NCI-H2107 treated with DMSO at 0.1 percent for 48 hours (cell line): ENCODE measurements at regions not wholly inside any gene's neighbourhood (a gene's known extent, or its start where the extent isn't known, plus 50 kb on each side); places are given as distances from the start of the nearest gene placed in this dataset.
"Not testable (repeated sequence)": the region's sequence is repeated elsewhere in the genome, so short reads cannot be mapped to it uniquely, and the experiment has no call there.

Experiments used
- DNase-seq: peaks from one replicate; lab custom pipeline; 2025; ENCODE audit not compliant: unreplicated experiment; lab: John Stamatoyannopoulos, UW

DNA sequence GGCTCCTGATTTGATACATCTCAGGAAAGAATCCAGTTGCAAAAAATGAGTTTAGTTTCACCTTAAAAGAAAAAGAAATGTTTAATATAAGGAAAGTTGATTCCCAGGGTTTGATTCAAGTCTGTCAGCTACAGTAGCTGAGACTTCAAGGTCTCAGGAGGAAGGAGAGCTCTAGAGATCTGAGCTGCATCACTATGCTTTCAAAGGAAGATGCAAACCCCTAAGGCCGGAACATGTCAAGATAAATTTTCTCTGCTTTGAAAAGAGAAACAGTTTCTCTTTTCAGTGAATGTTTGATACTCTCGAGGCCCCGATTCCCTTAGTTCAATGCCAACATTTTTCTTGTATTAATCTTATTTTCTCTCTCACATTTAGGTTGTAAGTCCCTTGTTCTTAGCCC, 128.6 kb downstream of the RGPD3 start:
- no peak for DNase-seq

DNA sequence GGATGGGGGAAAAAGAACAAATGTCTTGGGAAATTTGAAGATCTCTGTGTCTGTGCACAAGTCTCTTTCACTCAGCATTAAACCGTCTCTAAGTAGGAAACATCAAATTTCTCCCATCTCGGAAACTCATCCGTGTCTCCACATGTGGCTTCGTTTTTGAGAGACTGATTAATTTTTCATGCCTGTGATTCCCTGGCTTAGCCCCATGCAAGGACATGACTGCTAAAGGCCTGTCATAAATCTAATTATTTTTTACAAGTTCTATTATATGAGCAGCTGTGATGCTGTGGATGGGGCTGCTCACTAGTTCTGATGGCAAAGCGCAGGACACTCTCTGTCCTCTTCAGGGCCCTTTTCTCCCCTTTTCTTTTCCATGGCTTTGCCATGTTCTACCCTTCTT, 129.1 kb downstream of the RGPD3 start:
- no peak for DNase-seq

DNA sequence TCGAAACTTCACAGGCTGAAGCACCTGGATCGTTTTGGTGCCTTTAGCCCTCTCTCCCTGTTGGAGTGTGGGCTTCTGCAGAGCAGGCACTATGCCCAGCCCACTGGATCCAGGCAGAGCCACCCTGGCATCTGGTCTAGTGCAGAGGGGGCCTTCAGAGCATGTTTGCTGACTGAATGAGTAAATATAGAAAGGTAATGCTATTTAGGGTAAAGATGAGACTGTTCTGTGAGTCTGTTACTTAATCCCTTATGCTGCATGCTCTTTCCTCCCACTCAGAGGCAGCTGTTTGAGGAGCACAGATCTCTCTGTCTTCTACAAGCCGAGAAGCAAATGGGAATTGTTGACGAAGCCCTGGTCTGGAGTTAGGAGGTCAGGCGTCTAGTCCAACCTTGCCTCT, 130.2 kb downstream of the RGPD3 start:
- DNase-seq: no peak

DNA sequence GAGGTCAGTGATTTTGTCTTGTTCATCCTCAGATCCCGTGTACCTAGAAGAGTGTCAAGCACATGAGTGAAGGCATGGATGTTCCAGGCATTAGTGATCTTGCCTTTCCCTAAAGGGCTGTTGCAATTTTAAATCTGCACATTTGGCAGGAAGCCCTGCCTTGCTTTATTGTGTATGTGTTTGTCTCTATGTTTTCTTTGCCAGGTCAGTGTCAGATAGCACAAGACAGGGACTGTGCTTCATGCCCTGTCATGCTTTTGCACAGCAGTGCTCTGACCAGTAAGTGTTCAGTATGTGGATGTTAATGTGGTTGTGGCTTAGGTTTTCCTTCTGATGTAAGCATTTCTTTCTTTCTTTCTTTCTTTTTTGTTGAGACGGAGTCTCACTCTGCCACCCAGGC, 131.5 kb downstream of the RGPD3 start:
- DNase-seq: no peak

DNA sequence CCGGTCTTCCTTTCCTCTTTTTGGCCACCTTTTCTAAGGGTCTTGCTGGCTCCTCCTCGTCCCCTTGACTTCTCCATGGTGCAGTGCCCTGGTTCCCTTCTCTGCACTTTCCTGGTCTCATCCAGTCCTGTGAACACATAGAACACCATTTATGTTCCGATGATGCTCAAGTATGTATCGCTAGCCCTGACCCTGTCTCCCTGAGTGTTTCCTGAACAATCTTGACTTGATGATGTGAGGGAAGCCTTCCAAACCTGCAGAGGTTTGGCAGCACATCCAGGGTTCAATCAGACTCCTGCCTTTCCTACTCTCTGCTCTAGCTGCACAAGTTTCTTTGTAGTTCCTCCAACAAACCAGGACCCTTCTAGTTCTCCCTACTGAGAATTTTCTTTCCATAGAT, 132.1 kb downstream of the RGPD3 start:
- DNase-seq: no peak

DNA sequence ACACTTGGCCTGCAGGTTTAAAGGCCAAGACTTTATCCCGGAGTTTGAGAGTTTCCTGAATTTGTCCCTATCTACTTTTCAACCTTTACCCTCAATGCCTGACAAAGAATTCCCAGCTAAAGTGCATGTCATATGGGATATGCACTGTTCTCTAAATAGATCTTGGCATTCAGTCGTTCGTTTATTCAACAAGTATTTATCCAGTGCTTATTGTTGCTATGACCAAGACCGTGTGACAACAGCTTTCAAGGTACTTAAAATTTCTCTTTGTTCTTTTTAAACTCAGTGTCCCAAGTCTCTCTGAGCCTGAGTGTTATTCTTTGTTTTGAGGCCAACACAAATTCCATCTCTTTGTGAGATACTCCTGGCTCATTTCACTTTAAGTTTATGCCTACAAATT, 133.4 kb downstream of the RGPD3 start:
- no peak for DNase-seq

DNA sequence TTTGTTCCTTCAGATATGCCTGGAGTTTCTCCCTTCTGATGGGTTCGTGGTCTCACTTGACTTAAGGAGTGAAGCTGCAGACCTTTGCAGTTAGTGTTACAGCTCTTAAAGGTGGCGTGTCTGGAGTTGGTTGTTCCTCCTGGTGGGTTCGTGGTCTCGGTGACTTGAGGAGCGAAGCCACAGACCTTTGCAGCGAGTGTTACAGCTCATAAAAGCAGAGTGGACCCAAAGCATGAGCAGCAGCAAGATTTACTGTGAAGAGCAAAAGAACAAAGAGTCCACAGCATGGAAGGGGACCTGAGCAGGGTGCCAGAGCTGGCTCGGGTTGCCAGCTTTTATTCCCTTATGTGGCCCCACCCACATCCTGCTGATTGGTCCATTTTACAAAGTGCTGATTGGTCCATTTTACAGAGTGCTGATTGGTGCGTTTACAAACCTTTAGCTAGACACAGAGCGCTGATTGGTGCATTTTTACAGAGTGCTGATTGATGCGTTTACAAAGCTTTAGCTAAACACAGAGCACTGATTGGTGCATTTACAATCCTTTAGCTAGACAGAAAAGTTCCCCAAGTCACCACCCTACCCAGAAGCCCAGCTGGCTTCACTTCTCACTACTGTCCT, 134.8 kb downstream of the RGPD3 start:
- not testable (repeated sequence) for DNase-seq

DNA sequence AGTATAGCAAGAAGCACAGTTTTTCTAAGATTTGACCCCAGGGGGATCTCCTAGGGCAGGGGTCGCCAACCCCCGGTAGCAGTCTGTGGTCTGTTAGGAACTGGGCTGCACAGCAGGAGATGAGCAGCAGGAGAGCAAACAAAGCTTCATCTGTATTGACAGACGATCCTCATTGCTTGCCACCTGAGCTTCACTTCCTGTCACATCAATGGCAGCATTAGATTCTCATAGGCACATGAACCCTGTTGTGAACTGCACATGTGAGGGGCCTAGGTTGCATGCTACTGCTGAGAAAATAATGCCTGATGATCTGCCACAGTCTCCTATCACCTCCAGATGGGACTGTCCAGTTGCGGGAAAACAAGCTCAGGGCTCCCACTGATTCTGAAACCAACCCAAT, 136.2 kb downstream of the RGPD3 start:
- peak; percentile 2 for DNase-seq

DNA sequence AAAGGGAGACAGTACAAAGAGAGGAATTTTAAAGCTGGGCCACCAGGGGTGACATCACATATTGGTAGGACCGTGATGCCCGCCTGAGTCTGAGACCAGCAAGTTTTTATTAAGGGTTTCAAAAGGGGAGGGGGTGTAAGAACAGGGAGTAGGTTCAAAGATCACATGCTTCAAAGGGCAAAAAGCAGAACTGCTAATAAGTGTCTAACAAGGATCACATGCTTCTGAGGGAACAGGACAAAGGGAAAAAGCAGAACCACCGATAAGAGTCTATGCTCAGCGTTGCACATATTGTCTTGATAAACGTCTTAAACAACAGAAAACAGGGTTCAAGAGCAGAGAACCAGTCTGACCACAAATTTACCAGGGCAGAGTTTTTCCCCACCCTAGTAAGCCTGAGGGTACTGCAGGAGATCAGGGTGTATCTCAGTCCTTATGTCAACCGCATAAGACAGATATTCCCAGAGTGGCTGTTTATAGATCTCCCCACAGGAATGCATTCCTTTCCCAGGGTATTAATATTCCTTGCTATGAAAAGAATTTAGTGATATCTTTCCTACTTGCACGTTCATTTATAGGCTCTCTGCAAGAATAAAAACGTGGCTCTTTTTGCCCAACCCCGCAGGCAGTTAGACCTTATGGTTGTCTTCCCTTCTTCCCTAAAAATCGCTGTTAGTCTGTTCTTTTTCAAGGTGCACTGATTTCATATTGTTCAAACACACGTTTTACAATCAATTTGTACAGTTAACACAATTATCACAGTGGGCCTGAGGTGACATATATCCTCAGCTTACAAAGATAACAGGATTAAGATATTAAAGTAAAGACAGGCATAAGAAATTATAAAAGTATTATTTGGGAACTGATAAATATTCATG, 136.5 kb upstream of the UXS1 start:
- DNase-seq: not testable (repeated sequence)

DNA sequence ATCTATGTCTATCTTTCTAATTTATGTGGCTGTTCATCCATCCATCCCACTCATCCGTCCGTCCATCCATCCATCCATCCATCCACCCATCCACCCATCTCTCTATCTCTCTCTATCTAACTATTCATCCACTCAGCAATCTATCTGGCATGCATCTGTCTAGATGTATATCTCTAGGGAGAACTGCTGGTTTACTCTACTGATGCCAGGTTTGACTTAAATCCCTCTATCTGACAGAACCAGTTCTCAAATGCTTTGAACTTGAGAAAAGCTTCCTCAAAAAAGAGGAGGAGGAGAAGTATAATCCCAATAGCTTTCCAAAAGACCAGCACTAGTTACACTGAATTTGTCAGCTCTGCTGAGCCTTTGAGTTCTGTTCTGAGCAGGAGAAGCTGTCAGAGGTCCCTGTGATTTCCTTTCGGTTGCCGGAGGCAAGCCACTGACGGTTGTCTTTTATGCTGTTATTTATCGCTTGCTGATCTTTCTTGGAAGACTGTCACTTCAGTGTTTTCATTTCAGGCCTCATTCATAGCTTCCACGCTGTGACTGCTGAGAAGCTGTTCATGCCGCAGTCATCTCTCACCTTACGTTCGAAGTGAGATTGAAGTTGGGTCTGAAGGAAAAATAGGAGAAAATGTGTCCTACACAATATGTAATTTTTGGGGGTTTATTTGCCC, 129.4 kb upstream of the UXS1 start:
- no peak for DNase-seq

DNA sequence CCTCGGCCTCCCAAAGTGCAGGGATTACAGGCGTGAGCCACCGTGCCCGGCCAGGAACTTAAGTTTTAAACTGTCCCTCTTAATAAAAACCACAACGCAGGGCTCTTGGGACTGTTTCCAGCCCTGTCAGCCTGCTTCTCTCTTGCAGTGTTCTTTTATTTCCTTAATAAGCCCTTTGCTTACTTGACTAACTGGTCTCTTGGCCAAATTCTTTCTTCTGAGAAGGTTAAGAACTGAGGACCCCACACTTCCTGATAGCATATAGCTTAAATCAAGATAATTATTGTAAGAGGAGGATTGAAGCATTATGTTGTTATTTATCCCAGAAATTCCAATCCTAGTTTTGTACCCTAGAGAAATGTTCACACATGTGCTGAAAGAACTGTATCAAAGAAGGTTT, 128.2 kb upstream of the UXS1 start:
- no peak for DNase-seq

DNA sequence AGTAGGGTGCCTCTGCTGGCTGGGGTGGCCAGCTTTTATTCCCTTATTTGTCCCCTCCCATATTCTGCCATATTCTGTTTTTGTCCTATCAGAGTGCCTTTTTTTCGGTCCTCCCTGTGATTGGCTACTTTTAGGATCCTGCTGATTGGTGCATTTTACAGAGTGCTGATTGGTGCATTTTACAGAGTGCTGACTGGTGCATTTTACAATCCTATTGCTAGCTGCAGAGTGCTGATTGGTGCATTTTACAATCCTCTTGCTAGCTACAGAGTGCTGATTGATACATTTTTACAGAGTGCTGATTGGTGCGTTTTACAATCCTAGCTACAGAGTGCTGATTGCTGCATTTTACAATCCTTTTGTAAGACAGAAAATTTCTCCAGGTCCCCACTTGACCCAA, 126.3 kb upstream of the UXS1 start:
- not testable (repeated sequence) for DNase-seq

DNA sequence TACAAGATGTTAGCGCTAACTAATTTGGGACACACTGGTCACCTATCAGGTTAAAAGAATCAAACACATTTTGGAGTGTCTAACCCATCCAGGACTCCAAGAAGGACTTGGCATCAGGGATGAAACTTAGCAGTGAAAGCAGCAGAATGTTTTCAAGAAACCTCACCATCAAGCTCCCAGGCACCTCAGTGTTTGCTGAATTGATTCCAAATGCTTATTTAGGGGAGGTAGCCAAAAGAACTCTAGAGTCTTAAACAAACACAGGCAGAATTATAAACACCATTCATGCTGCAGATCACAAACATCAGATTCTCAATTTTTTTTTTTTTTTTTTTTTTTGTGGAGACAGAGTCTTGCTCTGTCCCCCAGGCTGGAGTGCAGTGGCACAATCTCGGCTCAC, 122.8 kb upstream of the UXS1 start:
- no peak for DNase-seq

DNA sequence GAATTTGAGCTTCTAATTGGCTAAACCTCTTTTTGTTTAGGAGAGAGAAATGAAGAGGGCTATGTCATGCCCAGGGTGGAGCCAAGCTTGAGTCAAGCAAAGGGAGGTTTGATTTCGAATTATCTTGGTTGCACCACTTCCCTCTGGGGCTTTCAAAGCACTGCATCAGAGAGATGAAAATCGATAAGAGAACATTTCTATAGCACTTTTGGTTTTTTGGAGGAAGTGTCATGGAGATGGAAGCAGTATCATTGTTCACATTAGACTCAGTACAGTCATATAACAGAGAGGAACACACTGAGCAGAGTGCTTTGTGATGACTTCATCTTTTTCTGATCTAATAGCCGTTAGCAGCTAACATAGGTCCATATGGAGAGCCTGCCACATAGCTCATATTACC, 120.3 kb upstream of the UXS1 start:
- DNase-seq: peak; percentile 63

DNA sequence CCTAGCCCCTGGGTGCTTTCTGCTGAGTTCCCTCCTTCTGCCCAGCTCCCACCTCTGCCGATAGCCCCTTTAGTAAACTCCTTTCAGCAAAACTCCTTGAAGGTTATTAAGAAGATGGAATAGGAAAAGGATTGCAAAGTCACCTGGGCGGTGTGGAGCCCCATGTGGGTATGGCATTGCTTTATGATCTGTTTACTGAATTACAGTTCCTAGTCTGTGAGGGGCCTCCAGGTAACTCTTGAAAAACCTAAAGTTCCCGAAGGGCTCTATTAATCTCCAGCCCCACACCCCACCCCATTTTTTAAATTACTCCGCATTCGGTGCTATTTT, 116.9 kb upstream of the UXS1 start:
- no peak for DNase-seq

DNA sequence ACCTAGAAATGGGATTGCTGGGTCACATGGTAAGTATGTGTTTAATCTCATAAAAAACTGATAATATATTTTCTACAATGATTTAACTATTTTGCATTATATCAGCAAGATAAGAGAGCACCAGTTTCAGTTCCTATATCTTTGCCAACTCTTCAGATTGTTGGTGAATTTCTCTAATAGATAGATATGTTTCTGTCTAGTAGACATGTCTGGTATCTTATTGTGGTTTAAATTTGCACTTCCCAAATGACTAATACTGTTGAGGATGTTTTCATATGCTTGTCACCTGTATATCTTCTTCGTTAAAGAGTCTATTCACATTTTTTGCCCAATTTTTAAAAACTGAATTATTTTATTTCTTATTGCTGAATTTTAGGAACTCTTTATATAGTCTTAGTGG, 113.8 kb upstream of the UXS1 start:
- no peak for DNase-seq

DNA sequence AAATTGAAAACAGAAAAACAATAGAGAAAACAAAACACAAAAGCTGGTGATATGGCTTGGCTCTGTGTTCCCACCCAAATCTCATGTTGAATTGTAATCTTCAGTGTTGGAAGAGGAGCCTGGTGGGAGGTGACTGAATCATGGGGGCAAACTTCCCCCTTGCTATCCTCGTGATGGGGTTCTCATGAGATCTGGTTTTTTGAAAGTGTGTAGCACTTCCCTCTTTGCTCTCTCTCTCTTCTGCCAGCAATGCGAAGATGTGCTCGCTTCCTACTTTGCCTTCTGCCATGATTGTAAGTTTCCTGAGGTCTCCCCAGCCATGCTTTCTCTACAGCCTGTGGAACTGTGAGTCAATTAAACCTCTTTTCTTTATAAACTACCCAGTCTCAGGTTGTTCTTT, 112.3 kb upstream of the UXS1 start:
- no peak for DNase-seq

DNA sequence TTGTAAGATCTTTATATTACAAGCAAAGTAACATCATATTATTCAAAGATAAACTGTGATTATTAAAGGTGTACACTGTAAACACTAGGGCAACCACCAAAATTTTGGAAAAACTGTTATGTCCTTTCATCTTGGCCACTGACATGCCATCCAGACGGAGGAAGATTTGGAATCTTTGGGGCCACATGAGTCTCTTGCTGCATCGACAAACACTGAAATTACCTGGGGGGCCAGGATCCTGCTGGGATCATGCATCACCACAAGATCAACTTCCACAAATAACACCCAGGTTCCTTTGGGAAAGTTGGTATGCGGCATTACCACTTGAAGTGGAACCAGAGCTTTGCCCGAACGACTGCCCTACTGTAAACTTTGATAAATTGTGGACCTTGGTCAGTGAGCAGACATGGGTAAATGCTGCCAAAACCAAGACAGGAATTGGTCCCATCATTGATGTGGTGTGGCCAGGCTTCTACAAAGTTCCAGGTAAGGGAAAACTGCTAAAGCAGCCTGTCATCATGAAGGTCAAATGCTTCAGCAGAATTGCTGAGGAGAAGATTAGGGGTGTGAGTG, 110.6 kb upstream of the UXS1 start:
- no peak for DNase-seq

DNA sequence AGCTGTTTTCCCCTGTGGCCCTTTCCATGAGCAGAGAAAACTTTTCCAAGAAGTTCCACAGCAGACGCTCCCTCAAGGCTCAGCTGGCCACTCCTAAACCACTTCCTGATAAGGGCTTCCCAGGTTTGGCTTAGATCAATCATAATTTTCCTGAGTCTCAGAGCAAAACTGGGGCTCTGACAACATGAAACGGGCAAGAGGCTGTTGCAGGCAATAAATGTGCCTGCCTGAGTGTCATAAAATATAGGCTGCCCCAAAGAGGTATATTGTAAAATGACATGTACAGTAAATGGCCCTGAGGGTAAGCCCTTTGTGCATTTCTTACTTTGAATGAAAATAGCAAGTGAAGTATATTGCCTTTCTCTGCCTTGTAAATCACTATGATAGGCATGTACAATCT, 105.6 kb upstream of the UXS1 start:
- DNase-seq: no peak

DNA sequence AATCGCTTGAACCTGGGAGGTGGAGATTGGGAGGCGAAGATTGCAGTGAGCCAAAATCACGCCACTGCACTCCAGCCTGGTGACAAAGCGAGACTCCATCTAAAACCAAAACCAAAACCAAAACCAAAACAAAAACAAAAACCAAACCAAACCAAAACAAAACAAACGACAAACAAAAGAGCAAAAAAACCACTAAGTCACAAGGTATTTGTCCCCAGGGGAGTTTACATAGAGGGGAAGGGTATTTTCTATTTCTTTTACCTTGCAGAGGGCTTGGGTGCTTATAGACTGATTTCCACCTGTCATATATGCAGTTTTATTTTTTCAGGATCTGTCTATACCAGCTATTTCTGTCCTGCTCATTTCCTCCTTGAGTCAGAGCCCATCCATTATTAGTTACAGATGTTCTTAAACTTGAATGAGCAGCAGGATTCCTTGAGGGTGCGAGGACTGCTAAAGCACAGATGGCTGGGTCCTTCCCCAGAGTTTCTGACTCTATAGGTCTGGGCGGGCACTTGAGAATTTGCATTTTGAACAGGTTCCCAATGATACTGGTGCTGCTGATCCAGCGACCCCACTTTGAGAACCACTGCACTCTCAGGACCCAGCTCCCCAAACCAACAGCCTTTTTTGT, 102.2 kb upstream of the UXS1 start:
- no peak for DNase-seq

DNA sequence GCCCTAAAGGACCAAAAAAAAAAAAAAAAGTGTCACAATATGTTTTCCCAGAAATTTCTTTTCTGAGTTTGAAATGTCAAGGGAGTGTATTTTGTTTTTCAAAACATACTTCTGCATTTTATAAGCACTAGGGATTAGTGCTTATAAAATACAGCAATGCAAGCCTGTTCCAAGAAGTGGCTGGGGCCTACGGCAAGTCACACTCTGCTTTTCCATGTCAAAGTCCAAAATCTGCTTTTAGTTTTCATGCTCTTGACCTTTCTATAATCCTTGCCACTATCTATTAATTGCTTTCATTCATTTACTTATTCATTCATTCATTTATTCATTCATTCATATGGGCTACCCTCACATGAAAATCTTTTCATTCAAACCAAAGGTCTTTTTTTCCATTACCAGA, 100.1 kb upstream of the UXS1 start:
- no peak for DNase-seq
